GM19468 (cell line): ENCODE measurements at regions not wholly inside any gene's neighbourhood (a gene's known extent, or its start where the extent isn't known, plus 50 kb on each side); places are given as distances from the start of the nearest gene placed in this dataset.
A peak's percentile ranks its signal among the peaks of the same experiment; 100 is the strongest.

Source experiments
- ATAC-seq: cut with Tn5 transposase; IDR thresholded peaks from one replicate; pipeline ENCODE4 v1.9.1; 2021; ENCODE audit warnings: mild to moderate bottlenecking, moderate library complexity, moderate number of reproducible peaks; ENCODE audit not compliant: unreplicated experiment; ENCODE audit errors: extremely low read depth

DNA sequence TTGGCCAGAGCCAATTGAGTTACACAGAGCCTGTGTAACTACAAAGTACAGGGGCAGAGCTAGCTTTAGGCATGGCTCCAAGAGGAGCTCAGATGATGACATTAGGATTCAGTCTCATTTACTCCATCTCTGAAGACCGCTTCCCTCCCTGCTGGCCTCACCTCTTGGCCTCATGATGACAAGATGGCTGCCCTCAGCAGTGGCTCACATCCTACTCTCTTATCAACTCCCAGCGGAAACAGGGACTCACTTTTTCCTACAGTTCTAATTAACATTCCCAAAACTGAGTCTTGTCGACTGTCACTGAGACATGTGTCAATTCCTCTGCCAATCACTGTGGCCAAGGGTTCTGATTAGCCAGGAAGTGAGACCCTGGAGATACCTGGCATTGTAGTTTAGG lies 59.4 kb upstream of the ECE1 start:
- ATAC-seq, result no peak

DNA sequence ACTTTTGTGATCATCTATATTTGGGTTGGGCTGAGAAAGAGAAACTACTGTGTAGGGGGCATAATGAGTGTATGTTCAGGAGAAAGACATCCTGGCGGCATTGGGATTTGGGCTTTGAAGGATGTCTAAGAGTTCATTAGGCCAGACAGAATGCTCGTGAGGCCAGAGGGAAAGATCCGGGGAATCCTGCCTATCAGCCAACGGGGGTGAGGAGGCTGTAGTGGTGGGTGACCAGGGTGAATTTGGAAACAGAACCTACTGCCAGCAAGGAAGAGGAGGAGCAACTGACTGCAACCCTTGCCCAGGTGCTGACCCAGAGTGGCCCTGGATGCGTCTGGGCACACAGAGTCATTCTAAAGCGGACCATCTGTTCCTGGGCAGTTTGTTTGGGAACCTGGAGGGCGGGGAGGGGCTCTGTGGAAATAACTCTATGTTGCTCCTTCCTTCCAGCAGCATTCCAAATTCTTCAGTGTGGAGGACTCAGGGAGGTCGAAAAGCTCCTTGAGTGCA lies 56.9 kb upstream of the ECE1 start:
- ATAC-seq, result no peak

DNA sequence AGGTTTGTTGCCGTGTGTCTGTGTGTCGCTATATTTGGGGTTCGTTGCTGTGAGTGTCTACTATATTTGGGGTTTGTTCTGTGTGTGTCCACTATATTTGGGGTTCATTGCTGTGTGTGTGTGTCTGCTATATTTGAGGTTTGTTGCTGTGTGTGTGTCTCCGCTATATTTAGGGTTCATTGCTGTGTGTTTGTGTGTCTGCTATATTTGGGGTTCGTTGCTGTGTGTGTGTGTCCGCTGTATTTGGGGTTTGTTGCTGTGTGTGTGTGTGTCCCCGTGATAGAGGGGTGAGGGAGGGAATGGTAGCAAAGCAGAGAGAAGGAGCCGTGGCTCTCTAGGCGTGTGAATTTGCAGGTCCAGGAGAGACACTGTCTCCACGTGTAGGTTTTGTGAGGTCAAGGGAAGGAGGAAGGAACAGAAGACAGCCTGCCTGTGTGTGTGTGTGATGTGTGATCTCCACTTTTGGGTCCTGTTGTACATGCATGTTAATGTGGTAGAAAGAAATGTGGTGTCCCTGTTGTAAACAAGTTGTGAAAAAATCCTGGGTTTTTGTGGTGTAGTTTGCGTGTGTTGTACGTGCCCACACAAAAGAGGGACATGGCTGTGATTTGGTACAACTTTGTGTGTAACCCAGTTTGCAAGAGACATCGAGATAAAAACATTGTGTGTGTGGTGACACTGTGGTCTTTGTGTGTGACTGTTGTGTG lies 56.3 kb upstream of the ECE1 start:
- no peak for ATAC-seq

DNA sequence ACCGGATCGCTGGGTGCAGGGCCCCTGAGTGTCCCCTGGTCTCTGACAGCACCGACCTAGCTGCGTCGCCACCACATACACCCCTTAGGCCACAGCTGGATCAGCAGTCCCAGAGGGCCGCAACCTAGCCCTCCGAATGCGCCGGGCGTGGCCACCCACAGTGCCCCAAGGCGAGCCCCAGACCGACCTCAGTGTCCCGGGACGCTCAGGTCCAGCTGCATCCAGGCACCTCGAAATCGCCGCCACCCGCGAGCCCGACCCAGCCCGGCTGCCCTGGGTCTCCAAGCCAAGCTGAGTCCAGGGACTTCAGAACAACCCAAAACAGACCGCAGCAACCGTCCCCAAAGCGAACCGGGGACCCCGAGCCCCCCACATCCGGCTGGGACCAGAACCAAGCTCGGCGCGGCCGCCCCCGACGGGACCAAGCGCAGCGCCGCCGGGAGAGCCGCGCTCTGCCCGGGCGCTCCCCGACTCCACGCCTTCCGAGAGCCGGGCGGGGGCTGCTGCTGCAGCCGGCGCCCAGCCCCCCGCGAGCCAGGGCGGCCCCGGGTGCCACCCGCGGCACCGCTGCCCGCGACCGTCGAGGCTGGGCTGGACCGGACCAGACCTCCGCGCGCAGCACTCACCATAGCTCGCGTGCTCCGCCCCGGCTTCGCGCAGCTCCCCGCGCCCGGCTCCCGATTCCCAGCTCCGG lies 54.6 kb upstream of the ECE1 start:
- no peak for ATAC-seq

DNA sequence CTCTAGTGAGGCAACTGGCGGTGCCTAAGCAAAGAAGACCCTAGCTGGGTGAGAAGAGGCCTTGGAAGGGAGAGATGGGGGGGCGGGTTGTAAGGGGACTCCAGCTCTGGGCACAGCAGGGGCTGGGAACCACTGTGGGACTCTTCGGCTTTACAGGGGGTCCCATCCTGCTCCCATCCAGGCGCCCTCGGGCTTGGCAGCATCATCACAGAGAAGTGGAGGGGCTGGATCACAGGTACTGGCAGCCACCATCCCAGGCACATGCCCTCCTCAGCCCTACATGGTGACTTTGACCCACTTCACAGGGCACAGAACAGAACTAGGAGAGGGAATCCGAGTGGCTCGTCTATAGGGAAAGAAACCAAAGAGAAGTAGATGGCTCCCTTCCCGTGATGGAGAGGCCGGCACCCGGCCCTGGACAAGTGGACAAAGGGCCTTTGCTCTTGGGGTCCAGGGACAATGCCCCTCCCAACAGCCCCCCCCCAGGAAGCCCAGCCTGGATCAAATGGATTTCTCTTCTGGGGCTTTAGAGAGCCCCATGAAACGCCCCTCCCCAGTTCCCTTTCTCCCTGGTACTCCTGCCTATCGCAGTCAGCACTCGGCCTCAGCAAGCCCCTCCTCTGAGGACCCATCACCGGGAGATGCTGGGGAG lies 54.0 kb upstream of the ECE1 start:
- no peak for ATAC-seq

DNA sequence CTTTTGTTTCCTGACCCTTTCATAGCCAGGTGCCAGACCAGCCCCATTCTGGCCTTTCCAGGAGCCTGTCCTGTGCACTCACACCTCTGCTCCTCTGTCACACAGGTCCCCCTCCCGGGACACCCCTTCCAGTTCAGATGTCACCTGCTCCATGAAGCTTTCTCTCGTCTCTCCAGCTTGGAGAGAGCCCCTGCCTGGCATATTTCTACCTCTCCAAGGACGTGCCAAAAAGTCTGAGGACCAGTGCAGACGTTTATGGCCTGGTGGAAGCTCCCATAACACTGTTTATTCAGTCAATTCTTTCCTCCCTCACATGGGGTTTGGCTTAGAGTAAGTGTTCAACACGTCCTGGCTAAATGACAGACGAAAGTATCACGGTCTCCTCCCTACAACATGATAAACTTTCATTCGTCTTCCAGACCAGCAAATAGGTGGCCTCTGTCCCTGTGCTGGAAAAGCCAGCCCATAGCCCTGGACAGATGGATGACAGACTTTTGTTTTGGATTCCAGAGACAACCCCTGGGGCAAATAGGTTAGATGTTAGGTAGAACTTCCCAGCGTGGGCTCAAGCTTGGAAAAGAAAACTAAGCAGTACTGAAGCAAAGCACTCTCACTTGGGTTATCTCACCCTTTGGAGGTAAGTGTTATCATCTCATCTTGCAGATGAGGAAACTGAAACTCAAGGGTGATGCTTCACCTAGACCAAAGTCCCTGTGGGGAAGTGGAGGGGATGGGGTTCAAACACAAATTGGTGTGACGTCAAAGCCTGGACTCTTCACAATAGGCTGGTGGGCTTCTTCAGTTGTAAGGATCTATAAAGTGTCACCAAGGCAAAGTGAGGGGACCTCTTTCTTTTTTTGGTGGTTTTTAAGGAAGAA lies 52.9 kb upstream of the ECE1 start:
- peak; percentile 21 for ATAC-seq

DNA sequence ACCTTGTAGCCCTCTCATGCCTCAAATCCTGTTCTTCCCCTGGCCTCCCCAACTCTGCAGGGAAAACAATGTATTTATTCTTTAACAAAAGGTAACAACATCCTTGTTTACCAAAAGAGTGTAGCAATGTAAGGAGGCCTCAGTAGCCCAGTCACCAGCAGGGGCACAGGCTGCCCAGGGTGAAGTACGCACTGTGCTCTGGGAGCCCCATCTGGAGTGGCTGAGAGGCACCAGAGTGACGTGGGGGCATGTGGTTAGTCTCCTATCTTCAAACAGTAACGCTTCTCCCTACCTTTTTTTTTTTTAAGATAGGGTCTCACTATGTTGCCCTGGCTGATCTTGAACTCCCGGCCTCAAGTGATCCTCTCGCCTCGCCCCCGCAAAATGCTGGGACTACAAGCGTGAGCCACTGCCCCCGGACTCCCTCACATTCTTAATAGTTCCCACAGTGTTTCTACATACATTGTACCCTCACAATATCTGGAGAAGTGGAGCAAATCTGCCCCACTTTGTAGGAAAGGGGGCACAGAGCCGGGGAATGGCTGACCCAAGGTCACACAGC lies 51.3 kb upstream of the ECE1 start:
- no peak for ATAC-seq

DNA sequence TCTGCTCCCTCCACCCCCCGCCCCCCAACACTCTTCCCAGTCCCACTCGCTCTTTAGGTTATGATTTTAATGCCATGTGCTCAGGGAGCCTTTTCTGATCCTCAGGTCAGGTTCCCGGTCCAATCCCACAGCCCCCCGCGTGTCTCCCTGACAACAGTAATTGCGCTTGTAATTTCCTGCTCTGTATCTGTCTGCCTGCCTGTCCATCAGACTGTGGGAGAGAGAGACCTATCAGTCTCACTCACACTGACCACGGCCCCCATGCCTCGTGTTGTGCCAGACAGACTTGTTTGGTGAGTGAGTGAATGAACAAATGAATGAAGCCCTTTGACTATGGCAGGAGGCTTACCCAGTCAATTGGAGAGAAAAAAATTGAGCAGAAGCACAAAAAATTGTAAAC lies 50.8 kb upstream of the ECE1 start:
- no peak for ATAC-seq

DNA sequence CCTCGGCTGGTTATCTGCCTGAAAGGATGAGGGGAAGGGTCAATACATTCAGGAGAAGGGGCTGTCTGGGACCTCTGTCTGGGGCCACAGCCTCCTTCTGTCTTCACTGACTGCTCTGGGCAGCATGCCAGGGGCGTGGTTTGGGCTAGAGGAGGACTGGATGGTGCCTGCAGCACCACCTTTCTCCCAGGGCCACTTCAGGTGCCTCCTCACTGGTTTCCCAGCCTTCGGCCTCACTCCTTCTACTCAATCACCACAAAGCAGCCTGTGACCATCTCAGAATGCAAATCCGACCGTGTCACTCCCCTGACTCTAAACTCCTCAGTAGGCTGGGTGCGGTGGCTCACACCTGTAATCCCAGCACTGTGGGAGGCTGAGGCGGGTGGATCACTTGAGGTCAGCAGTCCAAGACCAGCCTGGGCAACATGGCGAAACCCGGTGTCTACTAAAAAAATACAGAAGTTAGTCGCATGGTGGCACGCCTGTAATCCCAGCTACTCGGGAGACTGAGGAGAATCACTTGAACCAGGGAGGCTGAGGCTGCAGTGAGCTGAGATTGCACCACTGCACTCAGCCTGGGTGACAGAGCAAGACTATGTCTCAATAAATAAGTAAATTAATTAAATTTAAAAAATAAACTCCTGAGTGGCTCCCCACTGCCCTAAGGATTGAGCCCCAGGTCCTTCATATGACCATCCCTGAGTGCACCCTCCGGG lies 50.1 kb upstream of the ECE1 start:
- no peak for ATAC-seq
